ENCODE measurements at regions not wholly inside any gene's neighbourhood (a gene's known extent, or its start where the extent isn't known, plus 50 kb on each side); places are given as distances from the start of the nearest gene placed in this dataset.

- H3K36me3 Mint-ChIP-seq (ENCODE audit: low read depth, unreplicated experiment) = no peaks in the 10 kb centered on the region
- no peak overlapping the region for H3K27ac Mint-ChIP-seq (ENCODE audit: unreplicated experiment)
- no peak overlapping the region for H3K4me3 Mint-ChIP-seq (ENCODE audit: unreplicated experiment)
- H3K9me3 Mint-ChIP-seq (ENCODE audit: unreplicated experiment) = no peaks in the 10 kb centered on the region
- peaks cover 13% of the 10 kb centered on the region for H3K4me1 Mint-ChIP-seq (ENCODE audit: unreplicated experiment)
- TF ChIP-seq CTCF (IDR thresholded peaks at IDR 0.05; ENCODE audit: unreplicated experiment) = no peak
- H3K27me3 Mint-ChIP-seq (ENCODE audit: unreplicated experiment) = no peaks in the 10 kb centered on the region
- DNase-seq (ENCODE audit: low spot score) = no peak
Measured at GRCh38 chr21:39014747-39015146, 168.5 kb downstream of the PSMG1 start.

DNA sequence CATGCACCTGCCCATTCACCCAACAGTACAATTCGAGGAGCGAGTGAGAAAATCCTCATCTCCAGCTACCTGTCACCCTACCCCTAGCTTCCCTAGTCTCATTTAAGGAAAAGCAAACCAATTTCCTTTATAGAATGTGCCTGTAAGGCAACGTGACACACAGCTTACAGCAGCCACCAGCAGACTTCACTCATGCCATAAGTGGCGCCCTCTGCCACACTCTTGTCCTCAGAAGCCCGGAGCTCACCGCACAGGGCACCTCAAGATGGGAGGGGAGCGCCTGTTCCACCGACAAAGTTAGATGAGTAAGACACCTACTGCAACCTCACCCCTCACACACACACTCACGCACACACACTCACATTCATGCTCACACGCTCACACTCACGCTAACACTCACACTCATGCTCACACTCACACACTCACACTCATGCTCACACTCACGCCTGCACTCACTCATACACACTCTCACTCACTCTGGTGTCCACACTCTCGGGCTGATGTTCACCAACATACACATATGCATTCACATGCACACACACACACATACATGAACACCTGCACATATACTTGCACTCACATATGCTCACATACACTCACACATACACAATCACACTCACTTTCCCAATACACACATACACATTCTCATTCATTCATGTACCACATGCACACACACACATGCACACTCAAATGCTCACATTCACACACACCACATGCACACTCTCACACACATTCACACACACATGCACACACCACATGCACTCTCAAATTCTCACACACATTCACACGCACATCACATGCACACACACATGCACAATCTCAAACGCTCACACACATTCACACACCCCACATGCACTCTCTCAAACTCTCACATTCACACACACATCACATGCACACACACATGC, 170.7 kb downstream of the PSMG1 start:
- Mint-ChIP-seq H3K9me3 (ENCODE audit: unreplicated experiment) (no peaks in the 10 kb centered on the region), H3K27me3 (ENCODE audit: unreplicated experiment) (no peaks in the 10 kb centered on the region), H3K36me3 (ENCODE audit: low read depth, unreplicated experiment) (no peaks in the 10 kb centered on the region), H3K27ac (ENCODE audit: unreplicated experiment) (no peak overlapping the region), H3K4me1 (ENCODE audit: unreplicated experiment) (peaks cover 21% of the 10 kb centered on the region), H3K4me3 (ENCODE audit: unreplicated experiment) (no peak overlapping the region)
- no peak for DNase-seq (ENCODE audit: low spot score)
- TF ChIP-seq CTCF (IDR thresholded peaks at IDR 0.05; ENCODE audit: unreplicated experiment) = no peak

- Mint-ChIP-seq H3K27ac (ENCODE audit: unreplicated experiment) (no peak overlapping the region), H3K36me3 (ENCODE audit: low read depth, unreplicated experiment) (no peaks in the 10 kb centered on the region), H3K27me3 (ENCODE audit: unreplicated experiment) (no peaks in the 10 kb centered on the region), H3K4me3 (ENCODE audit: unreplicated experiment) (no peak overlapping the region), H3K9me3 (ENCODE audit: unreplicated experiment) (no peaks in the 10 kb centered on the region), H3K4me1 (ENCODE audit: unreplicated experiment) (peaks cover 22% of the 10 kb centered on the region)
- no peak for TF ChIP-seq CTCF (IDR thresholded peaks at IDR 0.05; ENCODE audit: unreplicated experiment)
- no peak for DNase-seq (ENCODE audit: low spot score)
Measured at GRCh38 chr21:39011911-39012310, 171.3 kb downstream of the PSMG1 start.

- Mint-ChIP-seq H3K9me3 (ENCODE audit: unreplicated experiment) (no peaks in the 10 kb centered on the region), H3K27me3 (ENCODE audit: unreplicated experiment) (no peaks in the 10 kb centered on the region), H3K4me3 (ENCODE audit: unreplicated experiment) (no peak overlapping the region), H3K27ac (ENCODE audit: unreplicated experiment) (no peak overlapping the region), H3K4me1 (ENCODE audit: unreplicated experiment) (peaks cover 30% of the 10 kb centered on the region), H3K36me3 (ENCODE audit: low read depth, unreplicated experiment) (no peaks in the 10 kb centered on the region)
- no peak for DNase-seq (ENCODE audit: low spot score)
- no peak for TF ChIP-seq CTCF (IDR thresholded peaks at IDR 0.05; ENCODE audit: unreplicated experiment)
Measured at GRCh38 chr21:39010629-39011404, 172.4 kb downstream of the PSMG1 start.
